Kidney (tissue), 13 donors: ENCODE measurements at regions not wholly inside any gene's neighbourhood (a gene's known extent, or its start where the extent isn't known, plus 50 kb on each side); places are given as distances from the start of the nearest gene placed in this dataset.
A peak's percentile ranks its signal among the peaks of the same experiment; 100 is the strongest.
"Not testable (repeated sequence)": the region's sequence is repeated elsewhere in the genome, so short reads cannot be mapped to it uniquely, and the experiment has no call there.

Experiments
- DNase-seq, 5 donors: peaks; one replicate each; pipeline ENCODE4 v3.0.0-alpha.2; 2013 to 2020
- FAIRE-seq: peaks from 2 replicates; lab custom pipeline; 2012; peaks lifted over from hg19 to GRCh38; lab: Jason Lieb, UNC
- H3K27ac ChIP-seq, 2 donors: one replicate each; pipeline ENCODE4 v1.7.0; 2013; ENCODE audit warnings: low read depth in 2 of 2, low read length in 2 of 2, inconsistent platforms in 1 of 2
- H3K27me3 ChIP-seq: one replicate; pipeline ENCODE4 v1.7.1; 2013; ENCODE audit warnings: low read length, inconsistent platforms; ENCODE audit not compliant: control insufficient read depth, insufficient read depth
- H3K36me3 ChIP-seq, 3 donors: one replicate each; pipeline versions ENCODE4 v1.7.0 to v1.7.1; 2013; ENCODE audit warnings: low read length in 3 of 3, control low read depth in 1 of 3, inconsistent platforms in 1 of 3; ENCODE audit not compliant: insufficient read depth in 3 of 3, control insufficient read depth in 2 of 3
- H3K4me1 ChIP-seq, 3 donors: one replicate each; pipeline versions ENCODE4 v1.7.0 to v1.7.1; 2013; ENCODE audit warnings: low read length in 3 of 3, inconsistent platforms in 1 of 3, low read depth in 1 of 3; ENCODE audit not compliant: control insufficient read depth in 2 of 3, insufficient read depth in 2 of 3
- H3K4me3 ChIP-seq, 3 donors: one replicate each; pipeline versions ENCODE4 v1.7.0 to v1.8.1; 2013; ENCODE audit warnings: low read length in 3 of 3, control low read depth in 1 of 3, inconsistent platforms in 1 of 3
- H3K9ac ChIP-seq, 3 donors: one replicate each; pipeline versions ENCODE4 v1.7.0 to v1.7.1; 2013; ENCODE audit warnings: low read length in 3 of 3, control low read depth in 1 of 3, inconsistent platforms in 1 of 3
- H3K9me3 ChIP-seq, 3 donors: one replicate each; pipeline versions ENCODE4 v1.7.0 to v1.7.1; 2013; ENCODE audit warnings: low read length in 3 of 3, control low read depth in 1 of 3, inconsistent platforms in 1 of 3; ENCODE audit not compliant: control insufficient read depth in 2 of 3, insufficient read depth in 1 of 3
- CTCF ChIP-seq: IDR thresholded peaks from 3 replicates; pipeline ENCODE4 v1.5.1; 2012; ENCODE audit warnings: mild to moderate bottlenecking, moderate library complexity, borderline replicate concordance; ENCODE audit not compliant: insufficient read depth; ENCODE audit errors: extremely low read depth
- intact Hi-C: fragments of 100-400 bp; cut with DNase I; formaldehyde crosslinking; loops from one replicate; pipeline ENCODE4 v1.11.1; 2022
- donor health status: control.
- donor health status: control.
- donor health status: control.
- donor health status: control.
- donor health status: control.
- donor health status: DM: yes; HTN: yes; CAD: no.
- donor health status: Normal renal cell carcinoma (clear cell type).

DNA sequence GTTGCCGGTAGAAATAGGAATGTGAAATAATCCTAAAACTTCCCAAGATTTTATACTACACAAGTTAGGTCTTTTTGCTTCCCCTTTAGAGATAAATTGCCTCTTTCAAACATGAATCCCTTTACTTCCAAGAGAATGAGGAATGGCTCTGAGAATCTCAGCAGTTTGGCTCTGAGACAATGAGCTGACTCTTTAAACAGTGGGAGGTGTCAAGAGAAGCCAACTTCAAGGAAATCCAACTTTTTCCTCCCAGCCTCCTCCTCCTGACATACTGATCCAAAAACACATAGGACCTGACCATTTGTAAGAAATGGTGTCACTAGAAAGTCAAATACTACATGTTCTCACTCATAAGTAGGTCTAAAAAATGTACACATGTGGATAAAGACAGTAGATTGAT, 154.2 kb downstream of the ALDH8A1 start:
- Histone ChIP-seq H3K4me1 (peaks cover 0 to 3% (median 0%) of the 10 kb centered on the region in 3 donors), H3K4me3 (no peak overlapping the region), H3K9ac (no peak overlapping the region), H3K27me3 (no peaks in the 10 kb centered on the region), H3K36me3 (no peaks in the 10 kb centered on the region), H3K27ac (no peak overlapping the region), H3K9me3 (peaks cover 0 to 13% (median 2%) of the 10 kb centered on the region in 3 donors)
- intact Hi-C loops = no loop called here
- TF ChIP-seq CTCF = no peak
- FAIRE-seq (no peak), DNase-seq (peak in 1 of 5 donors; percentile 25)

GRCh38 chr6:134795001-134795400, 154.9 kb downstream of the ALDH8A1 start:
- Histone ChIP-seq H3K9me3 (peaks cover 0 to 16% (median 5%) of the 10 kb centered on the region in 3 donors), H3K27me3 (no peaks in the 10 kb centered on the region), H3K27ac (no peak overlapping the region), H3K36me3 (no peaks in the 10 kb centered on the region), H3K9ac (no peak overlapping the region), H3K4me1 (peaks cover 0 to 3% (median 0%) of the 10 kb centered on the region in 3 donors), H3K4me3 (no peak overlapping the region)
- no peak for TF ChIP-seq CTCF
- intact Hi-C loops = no loop called here
- DNase-seq = no peak
- FAIRE-seq = no peak

DNA sequence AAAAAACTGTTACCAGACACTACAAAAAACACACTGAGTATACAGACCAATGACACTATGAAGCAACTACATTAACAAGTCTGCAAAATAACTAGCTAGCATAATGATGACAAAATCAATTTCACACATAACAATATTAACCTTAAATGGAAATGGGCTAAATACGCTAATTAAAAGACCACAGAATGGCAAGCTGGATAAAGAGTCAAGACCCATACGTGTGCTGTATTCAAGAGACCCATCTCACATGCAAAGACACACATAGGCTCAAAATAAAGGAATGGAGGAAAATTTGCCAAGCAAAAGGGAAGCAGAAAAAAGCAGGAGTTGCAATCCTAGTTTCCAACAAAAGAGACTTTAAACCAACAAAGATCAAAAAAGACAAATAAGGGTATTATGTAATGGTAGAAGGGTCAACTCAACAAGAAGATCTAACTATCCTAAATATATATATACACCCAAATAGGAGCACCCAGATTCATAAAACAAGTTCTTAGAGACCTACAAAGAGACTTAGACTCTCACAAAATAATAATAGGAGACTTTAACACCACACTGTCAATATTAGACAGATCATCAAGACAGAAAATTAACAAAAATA, 158.6 kb downstream of the ALDH8A1 start:
- DNase-seq, intact Hi-C loops, H3K27ac ChIP-seq, H3K9ac ChIP-seq, H3K27me3 ChIP-seq, H3K4me1 ChIP-seq, FAIRE-seq, H3K4me3 ChIP-seq, H3K36me3 ChIP-seq: not testable (repeated sequence)
- H3K9me3 ChIP-seq = peaks cover 0 to 16% (median 5%) of the 10 kb centered on the region in 3 donors

- no peak for TF ChIP-seq CTCF
- Histone ChIP-seq H3K4me1 (no peaks in the 10 kb centered on the region), H3K27ac (no peak overlapping the region), H3K9ac (no peak overlapping the region), H3K9me3 (peaks cover 0 to 16% (median 5%) of the 10 kb centered on the region in 3 donors), H3K4me3 (no peak overlapping the region), H3K36me3 (no peaks in the 10 kb centered on the region), H3K27me3 (no peaks in the 10 kb centered on the region)
- DNase-seq (no peak), FAIRE-seq (no peak)
- intact Hi-C loops = no loop called here
These were observed 162.5 kb downstream of the ALDH8A1 start for GRCh38 chr6:134787261-134787877.
